T-cell (primary cell): ENCODE measurements at regions not wholly inside any gene's neighbourhood (a gene's known extent, or its start where the extent isn't known, plus 50 kb on each side); places are given as distances from the start of the nearest gene placed in this dataset.
"Not testable (repeated sequence)": the region's sequence is repeated elsewhere in the genome, so short reads cannot be mapped to it uniquely, and the experiment has no call there.

Experiments used
- ATAC-seq, 4 experiments: fragments of 200-7000 bp in 3 of 4; fragments of 150-1000 bp in 1 of 4; cut with Tn5 transposase; replicated peaks in 1 of 4; 1 replicate in 3 of 4; 2 replicates in 1 of 4; pipeline ENCODE4 v1.10.0; 2021; ENCODE audit warnings: moderate library complexity in 3 of 4, mild to moderate bottlenecking in 2 of 4, moderate number of reproducible peaks in 1 of 4
- CTCF ChIA-PET, 2 donors: fragments of 300-600 bp; sonication (Branson Sonifier 250); formaldehyde crosslinking; loops; one replicate each; lab custom pipeline; 2022; ENCODE audit warnings: antibody characterized with exemption in 2 of 2; lab: Charles Lee
- POLR2A ChIA-PET, 2 donors: fragments of 300-600 bp; sonication (Branson Sonifier 250); formaldehyde crosslinking; loops; one replicate each; lab custom pipeline; 2022; ENCODE audit warnings: antibody characterized with exemption in 2 of 2; lab: Charles Lee
- DNase-seq, 35 experiments: peaks; one replicate each; pipeline versions ENCODE4 v3.0.0 to v3.0.0-alpha.2; 2013 to 2023
- H3K27ac ChIP-seq: one replicate; pipeline ENCODE4 v1.5.1; 2013; ENCODE audit warnings: low read length
- H3K27me3 ChIP-seq, 2 experiments: replicated peaks in 1 of 2; 1 replicate in 1 of 2; 2 replicates in 1 of 2; pipeline versions ENCODE4 v1.6.1 to v1.7.0; 2013; ENCODE audit warnings: low read length in 1 of 2, mixed read lengths in 1 of 2; ENCODE audit not compliant: control insufficient read depth in 2 of 2, insufficient read depth in 2 of 2; ENCODE audit errors: extremely low read depth in 1 of 2
- H3K36me3 ChIP-seq, 2 donors: 1 replicate in 1 of 2; 2 replicates in 1 of 2; pipeline versions ENCODE4 v1.6.1 to v1.7.0; 2013; ENCODE audit warnings: low read length in 1 of 2; ENCODE audit not compliant: control insufficient read depth in 2 of 2, insufficient read depth in 1 of 2; ENCODE audit errors: extremely low read depth in 1 of 2
- H3K4me1 ChIP-seq, 2 experiments: 1 replicate in 1 of 2; 2 replicates in 1 of 2; pipeline versions ENCODE4 v1.6.1 to v1.7.0; 2013; ENCODE audit warnings: low read length in 2 of 2, mixed read lengths in 1 of 2; ENCODE audit not compliant: insufficient read depth in 2 of 2, control insufficient read depth in 1 of 2; ENCODE audit errors: extremely low read depth in 1 of 2
- H3K4me3 ChIP-seq, 2 donors: 1 replicate in 1 of 2; 2 replicates in 1 of 2; pipeline versions ENCODE4 v1.5.1 to v1.7.0; 2013; ENCODE audit warnings: mild to moderate bottlenecking in 2 of 2, low read length in 1 of 2, moderate library complexity in 1 of 2; ENCODE audit not compliant: control insufficient read depth in 1 of 2; ENCODE audit errors: extremely low read depth in 1 of 2
- H3K9me3 ChIP-seq: 2 replicates; pipeline ENCODE4 v1.7.0; 2013
- H3K27ac Mint-ChIP-seq, 2 donors: one replicate each; pipeline ENCODE4 v1.8.0; 2020 to 2021; ENCODE audit warnings: mild to moderate bottlenecking in 2 of 2, mixed read lengths in 2 of 2
- H3K27me3 Mint-ChIP-seq, 2 donors: one replicate each; pipeline ENCODE4 v1.8.0; 2021 to 2022; ENCODE audit warnings: mixed read lengths in 2 of 2
- H3K36me3 Mint-ChIP-seq: one replicate; pipeline ENCODE4 v1.8.0; 2021; ENCODE audit warnings: mixed read lengths
- H3K4me1 Mint-ChIP-seq, 3 donors: one replicate each; pipeline ENCODE4 v1.8.0; 2020 to 2022; ENCODE audit warnings: mixed read lengths in 3 of 3, mild to moderate bottlenecking in 1 of 3
- H3K4me3 Mint-ChIP-seq, 3 donors: one replicate each; pipeline ENCODE4 v1.8.0; 2020 to 2022; ENCODE audit warnings: mild to moderate bottlenecking in 3 of 3, mixed read lengths in 3 of 3, moderate library complexity in 3 of 3
- H3K9me3 Mint-ChIP-seq, 3 donors: one replicate each; pipeline ENCODE4 v1.8.0; 2020 to 2022; ENCODE audit warnings: mixed read lengths in 3 of 3
- WGBS: methylation state at CpG from one replicate; pipeline ENCODE4 v1.1.5; 2013; ENCODE audit warnings: missing lambda C conversion rate; ENCODE audit not compliant: insufficient coverage; 5-methylcytosine and 5-hydroxymethylcytosine counted together

DNA sequence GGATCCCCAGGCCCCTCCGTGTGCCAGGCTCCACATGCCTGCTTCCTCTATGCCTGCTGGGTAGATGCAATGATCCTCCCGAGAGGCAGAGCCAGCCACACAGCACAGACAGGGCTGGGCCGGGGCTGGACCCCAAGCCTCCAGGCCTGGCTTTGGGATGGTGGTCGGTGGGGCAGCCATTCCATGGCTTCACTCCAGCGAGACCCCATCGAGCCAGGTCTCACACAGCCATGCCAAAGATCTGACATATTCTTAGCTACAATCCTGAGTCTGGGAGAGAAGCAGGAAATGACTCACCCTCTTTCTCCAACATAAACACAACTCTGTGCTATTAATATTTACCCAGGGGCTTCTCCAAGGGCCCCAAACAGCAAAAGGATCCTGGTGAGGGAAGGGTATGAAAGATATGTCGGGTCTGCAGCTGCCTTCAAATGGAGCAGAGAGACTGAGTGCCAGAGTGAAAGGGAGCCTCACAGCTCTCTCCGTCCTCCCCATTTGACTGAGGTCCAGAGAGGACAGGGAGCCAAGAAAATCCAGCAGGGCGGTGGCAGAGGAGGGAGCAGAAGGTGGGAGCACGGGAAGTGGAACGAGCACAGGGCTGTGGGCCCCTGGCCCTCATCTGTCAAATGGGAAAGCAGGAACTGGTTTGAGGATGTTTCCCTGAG is 639.5 kb downstream of the MATN1 start:
- Mint-ChIP-seq H3K9me3 (no peaks in the 10 kb centered on the region), H3K4me1 (peaks cover 0 to 2% (median 0%) of the 10 kb centered on the region in 3 donors), H3K36me3 (no peaks in the 10 kb centered on the region), H3K27ac (no peak overlapping the region), H3K4me3 (no peak overlapping the region), H3K27me3 (peaks cover 46 to 60% of the 10 kb centered on the region in 2 donors)
- no peaks in the 10 kb centered on the region for H3K9me3 ChIP-seq
- H3K4me3 ChIP-seq = no peak overlapping the region
- ChIA-PET POLR2A (no interaction called here), CTCF (no interaction called here)
- no peak overlapping the region for H3K27ac ChIP-seq
- no peak for DNase-seq
- peaks cover 0 to 3% of the 10 kb centered on the region in 2 experiments for H3K4me1 ChIP-seq
- no peak for ATAC-seq
- 56% methylated on average over 9 of the region's 11 CpGs for WGBS
- H3K27me3 ChIP-seq = peaks cover 0 to 64% of the 10 kb centered on the region in 2 experiments
- H3K36me3 ChIP-seq = no peaks in the 10 kb centered on the region

DNA sequence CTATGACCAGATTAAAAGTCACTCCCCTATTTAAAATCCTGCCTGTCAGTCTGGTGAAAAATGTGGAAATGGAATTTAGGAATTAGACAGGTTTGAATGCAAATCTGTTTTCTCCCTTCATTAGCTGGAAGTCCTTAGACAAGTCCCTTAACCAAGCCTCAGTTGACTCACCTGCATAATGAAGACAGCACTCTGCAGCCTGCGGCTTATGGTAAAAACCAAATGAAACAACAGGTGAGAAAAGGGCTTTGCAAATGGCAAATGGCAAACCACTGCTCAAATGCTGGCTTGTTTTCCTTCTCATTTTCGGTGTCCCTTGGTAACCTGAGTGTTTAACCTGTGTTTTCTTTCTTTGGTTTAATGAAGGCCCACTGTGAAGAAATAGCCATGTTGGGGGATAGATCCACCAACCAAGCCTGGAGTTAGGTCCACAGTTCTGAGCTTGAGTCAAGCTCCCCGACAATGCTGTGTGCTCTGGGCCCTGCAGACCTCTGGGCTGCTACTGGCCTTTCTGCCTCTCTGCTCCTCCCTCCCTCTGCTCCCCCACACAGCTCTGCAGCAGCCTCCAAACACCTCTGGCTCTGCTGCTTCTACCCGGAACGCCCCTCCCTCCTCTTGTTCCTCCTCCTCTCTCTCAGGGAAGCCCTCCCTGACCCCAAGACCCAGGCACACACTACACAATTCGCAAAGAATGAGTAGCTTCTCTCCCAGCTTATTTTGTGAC is 641.8 kb downstream of the MATN1 start:
- H3K27me3 ChIP-seq = peaks cover 0 to 49% of the 10 kb centered on the region in 2 experiments
- H3K36me3 ChIP-seq = no peaks in the 10 kb centered on the region
- no peak overlapping the region for H3K27ac ChIP-seq
- ATAC-seq (no peak), DNase-seq (no peak)
- ChIA-PET POLR2A (no interaction called here), CTCF (no interaction called here)
- peaks cover 0 to 2% (median 0%) of the 10 kb centered on the region in 3 donors for H3K4me1 Mint-ChIP-seq
- no peaks in the 10 kb centered on the region for H3K9me3 ChIP-seq
- WGBS = 54% methylated on average over 4 of the region's 6 CpGs
- H3K27ac Mint-ChIP-seq = no peak overlapping the region
- no peaks in the 10 kb centered on the region for H3K9me3 Mint-ChIP-seq
- H3K4me3 Mint-ChIP-seq = no peak overlapping the region
- no peak overlapping the region for H3K4me3 ChIP-seq
- peaks cover 0 to 3% of the 10 kb centered on the region in 2 experiments for H3K4me1 ChIP-seq
- no peaks in the 10 kb centered on the region for H3K36me3 Mint-ChIP-seq
- H3K27me3 Mint-ChIP-seq = peaks cover 33 to 50% of the 10 kb centered on the region in 2 donors

DNA sequence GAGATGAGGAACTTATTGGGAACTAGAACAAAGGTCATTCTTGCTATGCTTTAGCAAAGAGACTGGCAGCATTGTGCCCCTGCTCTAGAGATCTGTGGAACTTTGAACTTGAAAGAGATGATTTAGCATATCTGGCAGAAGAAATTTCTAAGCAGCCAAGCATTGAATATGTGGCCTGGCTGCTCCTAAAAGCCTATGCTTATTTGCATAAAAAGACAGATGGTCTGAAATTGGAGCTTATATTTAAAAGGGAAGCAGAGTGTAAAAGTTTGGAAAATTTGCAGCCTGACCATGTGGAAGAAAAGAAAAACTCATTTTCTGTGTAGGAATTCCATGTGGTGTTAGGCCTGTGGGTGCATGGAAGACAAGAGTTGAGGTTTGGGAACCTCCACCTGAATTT is 647.5 kb downstream of the MATN1 start:
- H3K36me3 ChIP-seq, POLR2A ChIA-PET, ATAC-seq, H3K9me3 Mint-ChIP-seq, H3K36me3 Mint-ChIP-seq, H3K4me3 Mint-ChIP-seq, H3K9me3 ChIP-seq, H3K27ac Mint-ChIP-seq, H3K4me1 ChIP-seq, DNase-seq, CTCF ChIA-PET, H3K4me3 ChIP-seq, H3K27ac ChIP-seq, H3K4me1 Mint-ChIP-seq: not testable (repeated sequence)
- H3K27me3 Mint-ChIP-seq = peaks cover 14% of the 10 kb centered on the region in 2 donors
- H3K27me3 ChIP-seq = peaks cover 0 to 12% of the 10 kb centered on the region in 2 experiments

DNA sequence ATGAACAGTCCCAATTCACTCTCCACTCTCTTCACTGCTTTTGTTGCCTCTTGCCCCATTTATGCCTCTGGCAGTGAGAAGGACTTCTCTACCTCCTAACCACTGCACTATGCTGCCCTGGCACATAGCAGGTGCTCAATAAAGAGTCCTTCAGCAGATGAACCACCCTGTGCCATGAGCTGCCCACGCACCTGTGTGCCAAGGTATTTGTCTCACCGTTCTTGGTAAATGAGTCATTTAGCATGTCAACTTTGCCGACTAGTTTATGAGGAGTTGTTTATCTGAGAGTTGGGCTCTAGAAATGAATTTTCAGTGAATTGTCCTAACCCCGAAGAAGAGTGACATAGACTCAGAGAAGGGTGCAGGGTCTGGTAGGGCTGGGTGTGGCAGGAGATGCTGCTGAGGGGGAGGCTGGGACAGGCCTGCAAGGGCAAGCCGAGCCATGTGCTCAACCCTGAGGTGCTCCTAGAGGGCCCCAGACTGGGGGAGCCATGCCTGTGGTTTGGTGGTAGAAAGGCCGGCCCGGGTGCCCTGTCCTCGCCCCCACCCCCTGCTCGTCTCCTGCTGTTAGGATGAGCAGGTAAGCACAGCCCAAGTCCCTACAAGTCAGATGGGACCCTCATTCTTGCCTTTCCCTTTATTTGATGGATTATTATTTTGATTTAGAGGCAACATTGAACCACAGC is 654.5 kb downstream of the MATN1 start:
- no peak overlapping the region for H3K27ac Mint-ChIP-seq
- POLR2A ChIA-PET = no interaction called here
- peaks cover 7% of the 10 kb centered on the region in 2 donors for H3K27me3 Mint-ChIP-seq
- ATAC-seq = no peak
- Histone ChIP-seq H3K9me3 (no peaks in the 10 kb centered on the region), H3K36me3 (no peaks in the 10 kb centered on the region), H3K4me3 (no peak overlapping the region), H3K4me1 (no peaks in the 10 kb centered on the region), H3K27ac (no peak overlapping the region), H3K27me3 (peaks cover 0 to 12% of the 10 kb centered on the region in 2 experiments)
- CTCF ChIA-PET = no interaction called here
- no peak overlapping the region for H3K4me3 Mint-ChIP-seq
- H3K9me3 Mint-ChIP-seq = no peaks in the 10 kb centered on the region
- no peak for DNase-seq
- WGBS = 76% methylated on average over 7 of the region's 9 CpGs
- no peaks in the 10 kb centered on the region for H3K4me1 Mint-ChIP-seq
- no peaks in the 10 kb centered on the region for H3K36me3 Mint-ChIP-seq

DNA sequence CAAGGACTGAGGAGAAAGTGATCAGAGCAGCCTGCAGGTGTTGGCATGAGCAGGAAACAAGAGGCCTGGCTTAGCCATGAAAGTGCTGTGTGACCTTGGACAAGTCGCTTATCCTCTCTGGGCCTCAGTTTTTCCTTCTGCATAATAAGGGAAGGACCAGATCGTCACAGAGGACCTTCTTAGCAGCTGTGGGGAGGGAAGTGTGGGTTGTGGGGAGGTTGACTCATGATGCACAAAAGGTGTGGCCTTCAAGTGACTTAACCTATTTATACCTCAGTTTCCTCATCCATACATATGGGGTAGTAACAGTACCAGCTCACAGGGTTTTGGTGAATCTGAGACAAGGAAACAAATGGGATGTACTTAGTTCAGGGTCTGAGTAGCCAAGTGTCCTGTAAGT is 658.8 kb downstream of the MATN1 start:
- H3K27me3 Mint-ChIP-seq = peaks cover 7% of the 10 kb centered on the region in 2 donors
- no peaks in the 10 kb centered on the region for H3K4me1 Mint-ChIP-seq
- Histone ChIP-seq H3K36me3 (no peaks in the 10 kb centered on the region), H3K4me3 (no peak overlapping the region), H3K4me1 (no peaks in the 10 kb centered on the region), H3K27ac (no peak overlapping the region), H3K9me3 (no peaks in the 10 kb centered on the region), H3K27me3 (peaks cover 0 to 5% of the 10 kb centered on the region in 2 experiments)
- no peak overlapping the region for H3K27ac Mint-ChIP-seq
- POLR2A ChIA-PET = no interaction called here
- no peak for DNase-seq
- H3K9me3 Mint-ChIP-seq = no peaks in the 10 kb centered on the region
- H3K4me3 Mint-ChIP-seq = no peak overlapping the region
- WGBS = 88% methylated on average over 1 of the region's 2 CpGs
- CTCF ChIA-PET = no interaction called here
- H3K36me3 Mint-ChIP-seq = no peaks in the 10 kb centered on the region
- no peak for ATAC-seq

DNA sequence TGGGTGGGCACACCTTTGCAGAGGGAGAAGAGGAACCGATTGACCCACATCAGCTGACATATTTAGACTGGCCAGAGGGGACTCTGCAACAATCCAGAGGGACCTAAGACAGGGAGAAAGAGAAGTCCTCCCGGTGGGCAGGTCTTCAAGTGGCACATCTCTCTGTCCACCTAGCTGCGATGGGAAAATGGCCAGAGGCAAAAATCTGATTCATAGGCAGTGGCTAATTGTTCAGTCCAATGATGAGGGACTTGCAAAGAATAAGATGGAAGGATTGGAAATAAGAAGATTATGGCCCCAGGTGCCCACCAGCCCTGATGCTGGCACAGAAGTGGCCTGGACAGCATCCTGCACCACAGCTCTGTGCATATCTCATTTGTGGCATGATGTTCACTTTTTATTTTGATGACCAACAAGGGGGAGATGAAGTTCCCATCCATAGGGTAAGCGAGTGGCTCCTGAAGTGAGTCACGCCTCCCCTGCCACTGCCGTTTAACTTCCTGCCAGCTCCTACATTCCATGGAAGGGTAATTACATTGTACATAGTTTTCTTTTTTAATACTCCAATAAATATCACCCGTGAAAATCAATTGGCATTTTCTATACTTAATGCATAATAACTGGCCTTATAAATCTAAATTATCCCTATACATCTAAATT is 659.6 kb downstream of the MATN1 start:
- no peak overlapping the region for H3K27ac Mint-ChIP-seq
- H3K4me1 Mint-ChIP-seq = no peaks in the 10 kb centered on the region
- H3K36me3 Mint-ChIP-seq = no peaks in the 10 kb centered on the region
- H3K27me3 Mint-ChIP-seq = peaks cover 4 to 7% of the 10 kb centered on the region in 2 donors
- Histone ChIP-seq H3K36me3 (no peaks in the 10 kb centered on the region), H3K4me1 (no peaks in the 10 kb centered on the region), H3K4me3 (no peak overlapping the region), H3K27me3 (peaks cover 0 to 5% of the 10 kb centered on the region in 2 experiments), H3K27ac (no peak overlapping the region), H3K9me3 (no peaks in the 10 kb centered on the region)
- ChIA-PET CTCF (no interaction called here), POLR2A (no interaction called here)
- no peak for ATAC-seq
- 69% methylated on average over 2 of the region's 7 CpGs for WGBS
- no peak for DNase-seq
- no peak overlapping the region for H3K4me3 Mint-ChIP-seq
- no peaks in the 10 kb centered on the region for H3K9me3 Mint-ChIP-seq
